ENCODE measurements at regions not wholly inside any gene's neighbourhood (a gene's known extent, or its start where the extent isn't known, plus 50 kb on each side); places are given as distances from the start of the nearest gene placed in this dataset.

- ChIA-PET CTCF (no interaction called here), POLR2A (no interaction called here)
- no peaks in the 10 kb centered on the region for H3K79me2 ChIP-seq (ENCODE audit: insufficient read depth)
Observed at GRCh38 chr6:170013815-170014214, 262.4 kb downstream of the ERMARD start.

More at GRCh38 chr6:170013815-170014214, 262.4 kb downstream of the ERMARD start:
- Histone ChIP-seq H3F3A (replicated peaks; ENCODE audit: insufficient read depth) (no peaks in the 10 kb centered on the region), H3K9ac (no peak overlapping the region), H2AFZ (ENCODE audit: low read depth) (no peak overlapping the region), H3K4me2 (no peak overlapping the region), H3K36me3 (replicated peaks in 1 of 2; ENCODE audit: control insufficient read depth in 1 of 2, insufficient read depth in 2 of 2, low read length in 1 of 2) (no peaks in the 10 kb centered on the region), H3K4me1 (ENCODE audit: control insufficient read depth in 1 of 2, insufficient read depth in 2 of 2, low read depth in 1 of 2, low read length in 1 of 2) (peaks cover 0 to 14% of the 10 kb centered on the region in 2 experiments; a peak in 1 of 4 replicates), H3K4me3 (ENCODE audit: low read depth in 2 of 2, low read length in 1 of 2) (no peak overlapping the region), H3K27me3 (ENCODE audit: insufficient read depth) (no peaks in the 10 kb centered on the region), H3K27ac (ENCODE audit: low read depth in 2 of 2, low read length in 1 of 2) (no peak overlapping the region), H3K9me3 (no peaks in the 10 kb centered on the region), H4K20me1 (ENCODE audit: insufficient read depth) (no peaks in the 10 kb centered on the region), H3K9me2 (no peaks in the 10 kb centered on the region)
- no peak for DNase-seq
- TF ChIP-seq CHD2 (IDR thresholded peaks at IDR 0.05; ENCODE audit: low read length, partially characterized antibody) (no peak), YY1 (IDR thresholded peaks at IDR 0.05; ENCODE audit: low read depth) (no peak), ELF1 (IDR thresholded peaks at IDR 0.05) (no peak), NRF1 (IDR thresholded peaks at IDR 0.05; ENCODE audit: low read depth, low read length) (no peak), RCOR1 (IDR thresholded peaks at IDR 0.05; ENCODE audit: low read length) (no peak), FOSL2 (IDR thresholded peaks at IDR 0.05; ENCODE audit: borderline replicate concordance, low read depth) (no peak), RAD21 (IDR thresholded peaks at IDR 0.05; ENCODE audit: low read length) (no peak), USF2 (IDR thresholded peaks at IDR 0.05; ENCODE audit: borderline replicate concordance, low read depth, low read length) (no peak), ZBTB33 (IDR thresholded peaks at IDR 0.05; ENCODE audit: borderline replicate concordance, low read depth) (no peak), CTCF (IDR thresholded peaks at IDR 0.05) (no peak), RFX5 (IDR thresholded peaks at IDR 0.05; ENCODE audit: low read length) (no peak), SMC3 (IDR thresholded peaks at IDR 0.05; ENCODE audit: low read depth, low read length) (no peak), TAF1 (IDR thresholded peaks at IDR 0.05; ENCODE audit: borderline replicate concordance, low read depth, low read length) (no peak), REST (IDR thresholded peaks at IDR 0.05; ENCODE audit: low read depth, low read length) (no peak), TEAD4 (IDR thresholded peaks at IDR 0.05; ENCODE audit: borderline replicate concordance, insufficient read depth) (no peak), GABPA (IDR thresholded peaks at IDR 0.05; ENCODE audit: low read depth) (no peak), MAX (IDR thresholded peaks at IDR 0.05; ENCODE audit: low read depth) (no peak), EP300 (IDR thresholded peaks at IDR 0.05; ENCODE audit: borderline replicate concordance in 1 of 2, low read depth in 1 of 2, low read length in 1 of 2) (no peak)
- 5% methylated on average over 2 of the region's 2 CpGs for WGBS (ENCODE audit: low lambda C conversion rate)

Measured in SK-N-SH (cell line).